ENCODE measurements at regions not wholly inside any gene's neighbourhood (a gene's known extent, or its start where the extent isn't known, plus 50 kb on each side); places are given as distances from the start of the nearest gene placed in this dataset.

- TF ChIP-seq CTCF (IDR thresholded peaks at IDR 0.05; ENCODE audit: extremely low read depth, insufficient read depth, missing control alignments) = no peak
- no peak for DNase-seq (ENCODE audit: low spot score)
- in situ Hi-C loops (cut with MboI; ENCODE audit: low pct_unique_long_range_greater_than_20kb, low sequenced_read_pairs, unreplicated experiment) = no loop called here
Measured at GRCh38 chr5:175159956-175160355, 284.0 kb downstream of the DRD1 start.

GRCh38 chr5:175148636-175149172 lies 295.3 kb downstream of the DRD1 start:
- TF ChIP-seq CTCF (IDR thresholded peaks at IDR 0.05; ENCODE audit: extremely low read depth, insufficient read depth, missing control alignments) = no peak
- DNase-seq (ENCODE audit: low spot score) = no peak
- in situ Hi-C loops (cut with MboI; ENCODE audit: low pct_unique_long_range_greater_than_20kb, low sequenced_read_pairs, unreplicated experiment) = no loop called here

- no peak for TF ChIP-seq CTCF (IDR thresholded peaks at IDR 0.05; ENCODE audit: extremely low read depth, insufficient read depth, missing control alignments)
- in situ Hi-C loops (cut with MboI; ENCODE audit: low pct_unique_long_range_greater_than_20kb, low sequenced_read_pairs, unreplicated experiment) = no loop called here
- DNase-seq (ENCODE audit: low spot score) = no peak
Measured at GRCh38 chr5:175146733-175147132, 297.2 kb downstream of the DRD1 start.

- DNase-seq (ENCODE audit: low spot score) = no peak
- in situ Hi-C loops (cut with MboI; ENCODE audit: low pct_unique_long_range_greater_than_20kb, low sequenced_read_pairs, unreplicated experiment) = no loop called here
- TF ChIP-seq CTCF (IDR thresholded peaks at IDR 0.05; ENCODE audit: extremely low read depth, insufficient read depth, missing control alignments) = no peak
Measured at GRCh38 chr5:175141421-175141820, 302.6 kb downstream of the DRD1 start.

- TF ChIP-seq CTCF (IDR thresholded peaks at IDR 0.05; ENCODE audit: extremely low read depth, insufficient read depth, missing control alignments) = no peak
- no peak for DNase-seq (ENCODE audit: low spot score)
- in situ Hi-C loops (cut with MboI; ENCODE audit: low pct_unique_long_range_greater_than_20kb, low sequenced_read_pairs, unreplicated experiment) = no loop called here
Measured at GRCh38 chr5:175133185-175133584, 310.8 kb downstream of the DRD1 start.

GRCh38 chr5:175131432-175131831 lies 312.6 kb downstream of the DRD1 start:
- no peak for TF ChIP-seq CTCF (IDR thresholded peaks at IDR 0.05; ENCODE audit: extremely low read depth, insufficient read depth, missing control alignments)
- in situ Hi-C loops (cut with MboI; ENCODE audit: low pct_unique_long_range_greater_than_20kb, low sequenced_read_pairs, unreplicated experiment) = no loop called here
- no peak for DNase-seq (ENCODE audit: low spot score)

- TF ChIP-seq CTCF (IDR thresholded peaks at IDR 0.05; ENCODE audit: extremely low read depth, insufficient read depth, missing control alignments) = no peak
- DNase-seq (ENCODE audit: low spot score) = no peak
- in situ Hi-C loops (cut with MboI; ENCODE audit: low pct_unique_long_range_greater_than_20kb, low sequenced_read_pairs, unreplicated experiment) = no loop called here
Measured at GRCh38 chr5:175129619-175130018, 314.4 kb downstream of the DRD1 start.
